ENCODE measurements at regions not wholly inside any gene's neighbourhood (a gene's known extent, or its start where the extent isn't known, plus 50 kb on each side); places are given as distances from the start of the nearest gene placed in this dataset.

DNA sequence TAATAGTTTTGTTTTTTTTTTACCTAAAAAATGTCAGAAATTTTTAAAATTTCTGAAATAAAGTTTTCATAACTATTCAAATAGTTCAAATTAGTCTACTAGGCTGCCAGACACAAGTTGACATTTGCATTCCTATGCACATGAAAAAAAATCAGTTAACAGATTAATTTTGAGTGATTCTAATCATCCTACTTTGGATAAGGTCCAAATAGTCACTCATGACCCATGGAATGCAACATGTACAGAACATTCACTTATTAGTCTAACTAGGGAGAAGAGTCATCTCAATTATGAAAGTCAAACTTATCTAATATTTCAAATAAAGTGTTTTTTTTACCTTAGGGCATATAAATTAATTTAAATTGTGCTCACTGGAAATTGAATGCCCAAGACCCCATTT, 390.2 kb downstream of the EPM2A start:
- no peak for TF ChIP-seq POLR2A (IDR thresholded peaks at IDR 0.05)
- TF ChIP-seq, protein P1, sequence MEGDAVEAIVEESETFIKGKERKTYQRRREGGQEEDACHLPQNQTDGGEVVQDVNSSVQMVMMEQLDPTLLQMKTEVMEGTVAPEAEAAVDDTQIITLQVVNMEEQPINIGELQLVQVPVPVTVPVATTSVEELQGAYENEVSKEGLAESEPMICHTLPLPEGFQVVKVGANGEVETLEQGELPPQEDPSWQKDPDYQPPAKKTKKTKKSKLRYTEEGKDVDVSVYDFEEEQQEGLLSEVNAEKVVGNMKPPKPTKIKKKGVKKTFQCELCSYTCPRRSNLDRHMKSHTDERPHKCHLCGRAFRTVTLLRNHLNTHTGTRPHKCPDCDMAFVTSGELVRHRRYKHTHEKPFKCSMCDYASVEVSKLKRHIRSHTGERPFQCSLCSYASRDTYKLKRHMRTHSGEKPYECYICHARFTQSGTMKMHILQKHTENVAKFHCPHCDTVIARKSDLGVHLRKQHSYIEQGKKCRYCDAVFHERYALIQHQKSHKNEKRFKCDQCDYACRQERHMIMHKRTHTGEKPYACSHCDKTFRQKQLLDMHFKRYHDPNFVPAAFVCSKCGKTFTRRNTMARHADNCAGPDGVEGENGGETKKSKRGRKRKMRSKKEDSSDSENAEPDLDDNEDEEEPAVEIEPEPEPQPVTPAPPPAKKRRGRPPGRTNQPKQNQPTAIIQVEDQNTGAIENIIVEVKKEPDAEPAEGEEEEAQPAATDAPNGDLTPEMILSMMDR (IDR thresholded peaks at IDR 0.05), result no peak

Measured in suprapubic skin (tissue), 3 donors.